Heart right ventricle (tissue), 16 donors: ENCODE measurements at regions not wholly inside any gene's neighbourhood (a gene's known extent, or its start where the extent isn't known, plus 50 kb on each side); places are given as distances from the start of the nearest gene placed in this dataset.
"Not testable (repeated sequence)": the region's sequence is repeated elsewhere in the genome, so short reads cannot be mapped to it uniquely, and the experiment has no call there.

Experiments used
- ATAC-seq, 8 donors: fragments of 200-7000 bp; cut with Tn5 transposase; one replicate each; pipeline ENCODE4 v1.9.1; 2020; ENCODE audit warnings: mild to moderate bottlenecking in 8 of 8, moderate library complexity in 8 of 8, moderate number of reproducible peaks in 1 of 8
- DNase-seq, 2 donors: peaks; one replicate each; pipeline ENCODE4 v3.0.0-alpha.2; 2020
- H3K27ac ChIP-seq, 10 donors: fragments of 200-600 bp; sonication (generic) in 2 of 10; one replicate each; pipeline versions ENCODE4 v1.5.0 to v1.8.0; 2020 to 2022; ENCODE audit warnings: mild to moderate bottlenecking in 3 of 10
- H3K27me3 ChIP-seq, 7 donors: fragments of 200-600 bp; one replicate each; pipeline ENCODE4 v1.8.0; 2021 to 2022; ENCODE audit warnings: mild to moderate bottlenecking in 2 of 7
- H3K36me3 ChIP-seq, 9 donors: fragments of 200-600 bp; sonication (generic) in 1 of 9; one replicate each; pipeline versions ENCODE4 v1.5.0 to v1.8.0; 2020 to 2022; ENCODE audit warnings: mild to moderate bottlenecking in 2 of 9
- H3K4me1 ChIP-seq, 9 donors: fragments of 200-600 bp; sonication (generic) in 1 of 9; one replicate each; pipeline versions ENCODE4 v1.5.0 to v1.8.0; 2020 to 2022; ENCODE audit warnings: mild to moderate bottlenecking in 4 of 9
- H3K4me3 ChIP-seq, 10 donors: fragments of 200-600 bp; sonication (generic) in 2 of 10; one replicate each; pipeline versions ENCODE4 v1.5.0 to v1.8.0; 2020 to 2022; ENCODE audit warnings: mild to moderate bottlenecking in 7 of 10, moderate library complexity in 2 of 10
- H3K9me3 ChIP-seq, 11 donors: fragments of 200-600 bp in 10 of 11; sonication (generic) in 2 of 11; one replicate each; pipeline versions ENCODE4 v1.5.0 to v1.8.0; 2013 to 2022; ENCODE audit warnings: mild to moderate bottlenecking in 2 of 11, control low read depth in 1 of 11, moderate library complexity in 1 of 11
- CTCF ChIP-seq, 9 donors: fragments of 200-600 bp; sonication (generic) in 2 of 9; IDR thresholded peaks; one replicate each; pipeline versions ENCODE4 v1.5.0 to v1.8.0; 2021 to 2022; ENCODE audit warnings: antibody characterized with exemption in 9 of 9, mild to moderate bottlenecking in 5 of 9, moderate library complexity in 1 of 9
- WGBS, 2 donors: extraction: QIAGEN DNeasy Blood & Tissue Kit; methylation state at CpG; one replicate each; pipeline ENCODE4 v1.1.7; 2013; ENCODE audit warnings: inconsistent platforms in 1 of 2; 5-methylcytosine and 5-hydroxymethylcytosine counted together
- intact Hi-C, 10 donors: fragments of 100-400 bp; cut with DNase I; formaldehyde crosslinking; loops; one replicate each; pipeline versions ENCODE4 v1.11.1 to v1.14.2; 2022
- donor health status: Arrhythmogenic right ventricular cardiomyopathy.
- donor health status: ischemic (EF 13 %, LVEDD 7.1; RV severe dilation, severe dysfunction).
- donor health status: healthy with polysubstance abuse.
- donor health status: DM: no; HTN: yes; CAD: no.
- donor health status: DM: no; HTN: no; CAD: no.
- donor health status: ischemic (EF 25% LVEDD 6.9; RV normal size, moderate dysfunction).
- donor health status: ischemic (EF 25% LVEDD 5.7; RV mildly dilated, moderate dysfunction).
- donor health status: healthy.
- donor health status: DM: yes; HTN: yes; CAD: no.
- donor health status: Ischemic cardiomyopathy.
- donor health status: ischemic (EF 35%, LVEDD 5.7; RV mildly dilated, moderate dysfunction).
- donor health status: nonischemic (EF 11% LVEDD 7.7; RV severe dilation, severe dysfunction).
- donor health status: DM: yes; HTN: yes; CAD: no.
- donor health status: PGD.
- donor health status: ischemic (EF 29% LVEDD 5.4; RV normal size, mild dysfunction).
- donor health status: nonischemic (EF 23%, LVEDD 6.1; RV moderate dilation, normal function).

GRCh38 chr6:19394687-19395086 is 442.5 kb upstream of the ID4 start:
- Histone ChIP-seq H3K4me1 (no peaks in the 10 kb centered on the region), H3K4me3 (no peak overlapping the region), H3K9me3 (peaks cover 0 to 14% (median 0%) of the 10 kb centered on the region in 11 donors), H3K27me3 (no peaks in the 10 kb centered on the region), H3K36me3 (no peaks in the 10 kb centered on the region), H3K27ac (no peak overlapping the region)
- no peak for ATAC-seq
- intact Hi-C loops: no loop called here
- no peak for TF ChIP-seq CTCF (IDR thresholded peaks at IDR 0.05)
- 64 to 72% methylated on average over 4 of the region's 4 CpGs for WGBS, 2 donors
- no peak for DNase-seq

- no peak overlapping the region for H3K4me3 ChIP-seq
- DNase-seq (no peak), ATAC-seq (no peak)
- H3K27me3 ChIP-seq: no peaks in the 10 kb centered on the region
- TF ChIP-seq CTCF (IDR thresholded peaks at IDR 0.05): no peak
- no peaks in the 10 kb centered on the region for H3K4me1 ChIP-seq
- H3K27ac ChIP-seq: no peak overlapping the region
- intact Hi-C loops: no loop called here
- no peaks in the 10 kb centered on the region for H3K36me3 ChIP-seq
- H3K9me3 ChIP-seq: peaks cover 0 to 15% (median 0%) of the 10 kb centered on the region in 11 donors
Measured at GRCh38 chr6:19395316-19395715, 441.9 kb upstream of the ID4 start.

GRCh38 chr6:19399406-19399805 is 437.8 kb upstream of the ID4 start:
- H3K4me3 ChIP-seq: no peak overlapping the region
- H3K27me3 ChIP-seq: no peaks in the 10 kb centered on the region
- ATAC-seq: no peak
- H3K36me3 ChIP-seq: no peaks in the 10 kb centered on the region
- intact Hi-C loops: no loop called here
- TF ChIP-seq CTCF (IDR thresholded peaks at IDR 0.05): no peak
- no peaks in the 10 kb centered on the region for H3K4me1 ChIP-seq
- peaks cover 0 to 35% (median 6%) of the 10 kb centered on the region in 11 donors for H3K9me3 ChIP-seq
- no peak overlapping the region for H3K27ac ChIP-seq
- WGBS, 2 donors: 77 to 83% methylated on average over 7 of the region's 7 CpGs
- DNase-seq: no peak

GRCh38 chr6:19404884-19405283 is 432.3 kb upstream of the ID4 start:
- DNase-seq, H3K4me1 ChIP-seq, H3K36me3 ChIP-seq, H3K27me3 ChIP-seq, intact Hi-C loops, H3K27ac ChIP-seq, H3K4me3 ChIP-seq, ATAC-seq: not testable (repeated sequence)
- H3K9me3 ChIP-seq: peaks cover 0 to 51% (median 14%) of the 10 kb centered on the region in 11 donors
- 82 to 85% methylated on average over 3 of the region's 3 CpGs for WGBS, 2 donors

GRCh38 chr6:19408331-19408730 is 428.8 kb upstream of the ID4 start:
- peaks cover 0 to 42% (median 14%) of the 10 kb centered on the region in 11 donors for H3K9me3 ChIP-seq
- no peak overlapping the region for H3K4me3 ChIP-seq
- TF ChIP-seq CTCF (IDR thresholded peaks at IDR 0.05): no peak
- 30 to 41% methylated on average over 3 of the region's 3 CpGs for WGBS, 2 donors
- H3K27me3 ChIP-seq: no peaks in the 10 kb centered on the region
- DNase-seq (no peak), ATAC-seq (no peak)
- no peaks in the 10 kb centered on the region for H3K36me3 ChIP-seq
- no peak overlapping the region for H3K27ac ChIP-seq
- intact Hi-C loops: no loop called here
- H3K4me1 ChIP-seq: no peaks in the 10 kb centered on the region
